ENCODE measurements at regions not wholly inside any gene's neighbourhood (a gene's known extent, or its start where the extent isn't known, plus 50 kb on each side); places are given as distances from the start of the nearest gene placed in this dataset.

- TF ChIP-seq POLR2AphosphoS5 (IDR thresholded peaks at IDR 0.05; ENCODE audit: low read depth, low read length), result no peak
- TF ChIP-seq, protein P1, sequence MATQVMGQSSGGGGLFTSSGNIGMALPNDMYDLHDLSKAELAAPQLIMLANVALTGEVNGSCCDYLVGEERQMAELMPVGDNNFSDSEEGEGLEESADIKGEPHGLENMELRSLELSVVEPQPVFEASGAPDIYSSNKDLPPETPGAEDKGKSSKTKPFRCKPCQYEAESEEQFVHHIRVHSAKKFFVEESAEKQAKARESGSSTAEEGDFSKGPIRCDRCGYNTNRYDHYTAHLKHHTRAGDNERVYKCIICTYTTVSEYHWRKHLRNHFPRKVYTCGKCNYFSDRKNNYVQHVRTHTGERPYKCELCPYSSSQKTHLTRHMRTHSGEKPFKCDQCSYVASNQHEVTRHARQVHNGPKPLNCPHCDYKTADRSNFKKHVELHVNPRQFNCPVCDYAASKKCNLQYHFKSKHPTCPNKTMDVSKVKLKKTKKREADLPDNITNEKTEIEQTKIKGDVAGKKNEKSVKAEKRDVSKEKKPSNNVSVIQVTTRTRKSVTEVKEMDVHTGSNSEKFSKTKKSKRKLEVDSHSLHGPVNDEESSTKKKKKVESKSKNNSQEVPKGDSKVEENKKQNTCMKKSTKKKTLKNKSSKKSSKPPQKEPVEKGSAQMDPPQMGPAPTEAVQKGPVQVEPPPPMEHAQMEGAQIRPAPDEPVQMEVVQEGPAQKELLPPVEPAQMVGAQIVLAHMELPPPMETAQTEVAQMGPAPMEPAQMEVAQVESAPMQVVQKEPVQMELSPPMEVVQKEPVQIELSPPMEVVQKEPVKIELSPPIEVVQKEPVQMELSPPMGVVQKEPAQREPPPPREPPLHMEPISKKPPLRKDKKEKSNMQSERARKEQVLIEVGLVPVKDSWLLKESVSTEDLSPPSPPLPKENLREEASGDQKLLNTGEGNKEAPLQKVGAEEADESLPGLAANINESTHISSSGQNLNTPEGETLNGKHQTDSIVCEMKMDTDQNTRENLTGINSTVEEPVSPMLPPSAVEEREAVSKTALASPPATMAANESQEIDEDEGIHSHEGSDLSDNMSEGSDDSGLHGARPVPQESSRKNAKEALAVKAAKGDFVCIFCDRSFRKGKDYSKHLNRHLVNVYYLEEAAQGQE (IDR thresholded peaks at IDR 0.05; ENCODE audit: insufficient read depth in 1 of 2, low read depth in 2 of 2, low read length in 2 of 2), result no peak
- no peak for TF ChIP-seq TAF1 (IDR thresholded peaks at IDR 0.05; ENCODE audit: borderline replicate concordance, insufficient read depth, low read length)
Observed at GRCh38 chr17:73831699-73832098, 187.5 kb upstream of the SDK2 start.

Data from PFSK-1 (cell line).